GM21619 (cell line): ENCODE measurements at regions not wholly inside any gene's neighbourhood (a gene's known extent, or its start where the extent isn't known, plus 50 kb on each side); places are given as distances from the start of the nearest gene placed in this dataset.
"Not testable (repeated sequence)": the region's sequence is repeated elsewhere in the genome, so short reads cannot be mapped to it uniquely, and the experiment has no call there.

ENCODE experiments used
- ATAC-seq: cut with Tn5 transposase; IDR thresholded peaks from one replicate; pipeline ENCODE4 v1.9.1; 2021; ENCODE audit not compliant: unreplicated experiment

GRCh38 chr2:207354462-207354861 lies 175.3 kb upstream of the CREB1 start:
- no peak for ATAC-seq

GRCh38 chr2:207356567-207356966 lies 173.2 kb upstream of the CREB1 start:
- no peak for ATAC-seq

- no peak for ATAC-seq
These were observed 172.5 kb upstream of the CREB1 start for GRCh38 chr2:207357216-207357615.

- no peak for ATAC-seq
These were observed 167.0 kb upstream of the CREB1 start for GRCh38 chr2:207362716-207363115.

- ATAC-seq, result no peak
These were observed 165.9 kb upstream of the CREB1 start for GRCh38 chr2:207363761-207364290.

GRCh38 chr2:207370646-207371045 lies 159.1 kb upstream of the CREB1 start:
- no peak for ATAC-seq

- no peak for ATAC-seq
These were observed 157.9 kb upstream of the CREB1 start for GRCh38 chr2:207371877-207372276.

GRCh38 chr2:207372483-207372882 lies 157.3 kb upstream of the CREB1 start:
- ATAC-seq, result no peak

GRCh38 chr2:207375207-207375875 lies 154.4 kb upstream of the CREB1 start:
- ATAC-seq, result no peak

- ATAC-seq, result not testable (repeated sequence)
These were observed 151.1 kb upstream of the CREB1 start for GRCh38 chr2:207378620-207379019.

- no peak for ATAC-seq
These were observed 144.7 kb upstream of the CREB1 start for GRCh38 chr2:207385076-207385475.

GRCh38 chr2:207385903-207386302 lies 143.9 kb upstream of the CREB1 start:
- ATAC-seq, result no peak

GRCh38 chr2:207387001-207387571 lies 142.7 kb upstream of the CREB1 start:
- ATAC-seq, result no peak

GRCh38 chr2:207390302-207391095 lies 139.3 kb upstream of the CREB1 start:
- no peak for ATAC-seq

GRCh38 chr2:207394203-207394781 lies 135.5 kb upstream of the CREB1 start:
- ATAC-seq, result no peak

- no peak for ATAC-seq
These were observed 134.8 kb upstream of the CREB1 start for GRCh38 chr2:207394812-207395534.

- no peak for ATAC-seq
These were observed 134.1 kb upstream of the CREB1 start for GRCh38 chr2:207395535-207396251.

- no peak for ATAC-seq
These were observed 131.7 kb upstream of the CREB1 start for GRCh38 chr2:207397917-207398655.

- ATAC-seq, result no peak
These were observed 130.5 kb upstream of the CREB1 start for GRCh38 chr2:207399301-207399700.

GRCh38 chr2:207401338-207401737 lies 128.4 kb upstream of the CREB1 start:
- no peak for ATAC-seq
